Endothelial cell of umbilical vein (primary cell): ENCODE measurements at regions not wholly inside any gene's neighbourhood (a gene's known extent, or its start where the extent isn't known, plus 50 kb on each side); places are given as distances from the start of the nearest gene placed in this dataset.

Experiments used
- BruUV-seq: library from RNA; stranded (reverse); fragments of 400-500 nt; replicated peaks from 2 replicates; lab custom pipeline; 2021; lab: Mats Ljungman, UMichigan
- CTCF ChIA-PET: fragments of 300-600, 350-600 bp; sonication (Branson Sonifier 250); formaldehyde crosslinking; loops from one replicate; lab custom pipeline; 2021; ENCODE audit warnings: antibody characterized with exemption, inconsistent platforms; lab: Charles Lee
- POLR2A ChIA-PET: fragments of 300-600, 350-600 bp; sonication (Branson Sonifier 250); formaldehyde crosslinking; loops from one replicate; lab custom pipeline; 2021; ENCODE audit warnings: antibody characterized with exemption, inconsistent platforms; lab: Charles Lee
- DNase-seq: peaks from one replicate; pipeline ENCODE4 v3.0.0-alpha.2; 2011; ENCODE audit warnings: low read depth, low spot score
- FAIRE-seq: peaks from 2 replicates; lab custom pipeline; 2011; peaks lifted over from hg19 to GRCh38; lab: Jason Lieb, UNC
- H2AFZ ChIP-seq: 2 replicates; pipeline ENCODE4 v1.6.0; 2012; ENCODE audit warnings: low read depth, low read length, control low read depth, inconsistent platforms
- H3K27ac ChIP-seq: 2 replicates; pipeline ENCODE4 v1.5.1; 2011; ENCODE audit warnings: low read depth, mild to moderate bottlenecking, control low read depth, low read length, moderate library complexity; ENCODE audit not compliant: insufficient read depth
- H3K27me3 ChIP-seq, 2 experiments: 2 replicates each; pipeline versions ENCODE4 v1.6.0 to v1.6.1; 2011; ENCODE audit warnings: low read length in 2 of 2, mixed read lengths in 1 of 2; ENCODE audit not compliant: control insufficient read depth in 2 of 2, insufficient read depth in 2 of 2
- H3K36me3 ChIP-seq, 2 experiments: 2 replicates in 1 of 2; 3 replicates in 1 of 2; pipeline ENCODE4 v1.5.1; 2011; ENCODE audit warnings: low read length in 2 of 2, mild to moderate bottlenecking in 1 of 2, moderate library complexity in 1 of 2; ENCODE audit not compliant: control insufficient read depth in 2 of 2, insufficient read depth in 2 of 2; ENCODE audit errors: extremely low read depth in 1 of 2
- H3K4me1 ChIP-seq: 3 replicates; pipeline ENCODE4 v1.5.1; 2011; ENCODE audit warnings: mild to moderate bottlenecking, low read length; ENCODE audit not compliant: control insufficient read depth, insufficient read depth; ENCODE audit errors: extremely low read depth
- H3K4me2 ChIP-seq: 2 replicates; pipeline ENCODE4 v1.6.1; 2011; ENCODE audit warnings: low read length, control low read depth, mixed read lengths; ENCODE audit not compliant: insufficient read depth
- H3K4me3 ChIP-seq, 3 experiments: fragments of 200-600 bp in 1 of 3; sonication (generic), shearing (Covaris generic) in 1 of 3; replicated peaks in 1 of 3; 2 replicates each; pipeline ENCODE4 v1.5.1; 2011 to 2016; ENCODE audit warnings: control low read depth in 3 of 3, low read length in 3 of 3, mild to moderate bottlenecking in 2 of 3, inconsistent platforms in 1 of 3, low read depth in 1 of 3, moderate library complexity in 1 of 3; ENCODE audit not compliant: insufficient read depth in 1 of 3
- H3K79me2 ChIP-seq: 2 replicates; pipeline ENCODE4 v1.6.0; 2012; ENCODE audit warnings: low read length, inconsistent platforms; ENCODE audit not compliant: control insufficient read depth, insufficient read depth
- H3K9ac ChIP-seq: replicated peaks from 2 replicates; pipeline ENCODE3; 2011; ENCODE audit warnings: low read length, control low read depth; ENCODE audit not compliant: insufficient read depth; ENCODE audit errors: extremely low read depth
- H3K9me1 ChIP-seq: replicated peaks from 3 replicates; pipeline ENCODE4 v1.6.0; 2011; ENCODE audit warnings: mild to moderate bottlenecking, low read length; ENCODE audit not compliant: control insufficient read depth, insufficient read depth; ENCODE audit errors: extremely low read depth
- H3K9me3 ChIP-seq: replicated peaks from 2 replicates; pipeline ENCODE4 v1.5.1; 2012; ENCODE audit warnings: low read length, inconsistent platforms; ENCODE audit not compliant: control insufficient read depth, insufficient read depth
- H4K20me1 ChIP-seq: replicated peaks from 2 replicates; pipeline ENCODE3; 2011; ENCODE audit warnings: mild to moderate bottlenecking, low read length; ENCODE audit not compliant: control insufficient read depth, insufficient read depth; ENCODE audit errors: extremely low read depth
- CTCF ChIP-seq, 2 donors: IDR thresholded peaks; 1 replicate in 1 of 2; 2 replicates in 1 of 2; pipeline ENCODE4 v1.5.1; 2011; ENCODE audit warnings: low read length in 2 of 2, mild to moderate bottlenecking in 2 of 2, moderate library complexity in 2 of 2, control low read depth in 1 of 2, inconsistent platforms in 1 of 2, low read depth in 1 of 2; ENCODE audit not compliant: insufficient read depth in 1 of 2; ENCODE audit errors: extremely low read depth in 1 of 2
- EZH2 ChIP-seq: IDR thresholded peaks from 2 replicates; pipeline ENCODE4 v1.6.1; 2012; ENCODE audit warnings: borderline replicate concordance, low read depth, mild to moderate bottlenecking, moderate library complexity, low read length, inconsistent platforms; ENCODE audit not compliant: severe bottlenecking
- FOS ChIP-seq: IDR thresholded peaks from 2 replicates; pipeline ENCODE4 v1.6.1; 2011; ENCODE audit warnings: mild to moderate bottlenecking, low read length, moderate library complexity, borderline replicate concordance; ENCODE audit not compliant: insufficient read depth
- GATA2 ChIP-seq: IDR thresholded peaks from 2 replicates; pipeline ENCODE4 v1.7.0; 2011; ENCODE audit warnings: low read depth, mild to moderate bottlenecking, moderate library complexity, mixed read lengths, low read length; ENCODE audit not compliant: insufficient read length, insufficient read depth
- JUN ChIP-seq: IDR thresholded peaks from 2 replicates; pipeline ENCODE4 v1.6.1; 2011; ENCODE audit warnings: borderline replicate concordance, low read depth; ENCODE audit not compliant: insufficient read length, insufficient read depth
- MAX ChIP-seq: IDR thresholded peaks from 2 replicates; pipeline ENCODE4 v1.6.1; 2011; ENCODE audit not compliant: insufficient read depth, insufficient read length
- MYC ChIP-seq: IDR thresholded peaks from one replicate; pipeline ENCODE4 v1.6.1; 2011; ENCODE audit warnings: mild to moderate bottlenecking, low read depth, low read length
- POLR2A ChIP-seq: IDR thresholded peaks from 2 replicates; pipeline ENCODE4 v1.6.1; 2012; ENCODE audit warnings: low read depth, mild to moderate bottlenecking, control low read depth, low read length
- POLR2AphosphoS5 ChIP-seq: IDR thresholded peaks from 2 replicates; pipeline ENCODE4 v1.6.1; 2012; ENCODE audit warnings: low read depth, mild to moderate bottlenecking, control low read depth, low read length, moderate library complexity; ENCODE audit not compliant: insufficient read depth
- dilution Hi-C: fragments of 300-500 bp; cut with MboI; formaldehyde crosslinking; loops from one replicate; pipeline ENCODE4 v1.15.0; 2019; ENCODE audit warnings: low sequenced_read_pairs; ENCODE audit not compliant: extremely low pct_ligation_motif_present
- intact Hi-C: fragments of 100-400 bp; cut with micrococcal nuclease; formaldehyde crosslinking; loops from one replicate; pipeline ENCODE4 v1.10.0; 2022

GRCh38 chrY:21075658-21076057 is 319.8 kb downstream of the RPS4Y2 start:
- TF ChIP-seq MAX (no peak), JUN (no peak), CTCF (IDR thresholded peaks at IDR 0.05; ENCODE audit: extremely low read depth in 1 of 2, insufficient read depth in 1 of 2, low read depth in 1 of 2, low read length in 2 of 2) (no peak), POLR2A (no peak), FOS (no peak), POLR2AphosphoS5 (no peak), EZH2 (no peak), MYC (no peak), GATA2 (no peak)
- H3K9ac ChIP-seq = no peak overlapping the region
- CTCF ChIA-PET = no interaction called here
- H3K4me2 ChIP-seq = no peak overlapping the region
- no TSS peak for BruUV-seq
- no peaks in the 10 kb centered on the region for H4K20me1 ChIP-seq
- dilution Hi-C loops = no loop called here
- no peaks in the 10 kb centered on the region for H3K4me1 ChIP-seq
- no peak overlapping the region for H3K4me3 ChIP-seq
- no peak for FAIRE-seq
- H3K9me3 ChIP-seq = no peaks in the 10 kb centered on the region
- no peaks in the 10 kb centered on the region for H3K79me2 ChIP-seq
- H3K27me3 ChIP-seq = no peaks in the 10 kb centered on the region
- no peaks in the 10 kb centered on the region for H3K36me3 ChIP-seq
- no peak for DNase-seq
- no peak overlapping the region for H3K27ac ChIP-seq
- no peak overlapping the region for H2AFZ ChIP-seq
- POLR2A ChIA-PET = no interaction called here
- H3K9me1 ChIP-seq = no peaks in the 10 kb centered on the region
- intact Hi-C loops = no loop called here
